Activated naive CD8-positive, alpha-beta T cell treated with anti-CD3 and anti-CD28 coated beads, Interleukin-2, amount 10 ng/mL, durations not matched to agents 7 days and 5 days (primary cell): ENCODE measurements at regions not wholly inside any gene's neighbourhood (a gene's known extent, or its start where the extent isn't known, plus 50 kb on each side); places are given as distances from the start of the nearest gene placed in this dataset.

Source experiments
- ATAC-seq: fragments of 150-1000 bp; cut with Tn5 transposase; one replicate; pipeline ENCODE4 v1.10.0; 2021; ENCODE audit warnings: low read depth, moderate library complexity
- POLR2A ChIA-PET: fragments of 350-600 bp; sonication (Branson Sonifier 250); formaldehyde crosslinking; loops from one replicate; lab custom pipeline; 2021; ENCODE audit warnings: antibody characterized with exemption; lab: Charles Lee
- DNase-seq: peaks from one replicate; pipeline ENCODE4 v3.0.0; 2021
- H3K27ac Mint-ChIP-seq: one replicate; pipeline ENCODE4 v1.8.0; 2022; ENCODE audit warnings: mild to moderate bottlenecking, mixed read lengths
- H3K27me3 Mint-ChIP-seq: one replicate; pipeline ENCODE4 v1.8.0; 2022; ENCODE audit warnings: mild to moderate bottlenecking, moderate library complexity, mixed read lengths
- H3K36me3 Mint-ChIP-seq: one replicate; pipeline ENCODE4 v1.8.0; 2021; ENCODE audit warnings: mild to moderate bottlenecking, mixed read lengths
- H3K4me1 Mint-ChIP-seq: one replicate; pipeline ENCODE4 v1.8.0; 2021; ENCODE audit warnings: mixed read lengths
- H3K4me3 Mint-ChIP-seq: one replicate; pipeline ENCODE4 v1.8.0; 2022; ENCODE audit warnings: mild to moderate bottlenecking, moderate library complexity, mixed read lengths
- H3K9me3 Mint-ChIP-seq: one replicate; pipeline ENCODE4 v1.8.0; 2021; ENCODE audit warnings: mixed read lengths

- Mint-ChIP-seq H3K36me3 (no peaks in the 10 kb centered on the region), H3K4me1 (peaks cover 4% of the 10 kb centered on the region), H3K27me3 (no peaks in the 10 kb centered on the region), H3K4me3 (no peak overlapping the region), H3K27ac (no peak overlapping the region), H3K9me3 (no peaks in the 10 kb centered on the region)
- POLR2A ChIA-PET: no interaction called here
- DNase-seq: no peak
- ATAC-seq: no peak
These were observed 169.7 kb downstream of the NXPE2 start for GRCh38 chr11:114848027-114848426.

- ATAC-seq (no peak), DNase-seq (no peak)
- no peak overlapping the region for H3K27ac Mint-ChIP-seq
- POLR2A ChIA-PET: no interaction called here
- H3K4me1 Mint-ChIP-seq: no peaks in the 10 kb centered on the region
- H3K27me3 Mint-ChIP-seq: no peaks in the 10 kb centered on the region
- no peak overlapping the region for H3K4me3 Mint-ChIP-seq
- H3K36me3 Mint-ChIP-seq: no peaks in the 10 kb centered on the region
- peaks cover 1% of the 10 kb centered on the region for H3K9me3 Mint-ChIP-seq
These were observed 179.0 kb downstream of the NXPE2 start for GRCh38 chr11:114857281-114857680.

- Mint-ChIP-seq H3K4me3 (no peak overlapping the region), H3K4me1 (no peaks in the 10 kb centered on the region), H3K27ac (no peak overlapping the region), H3K27me3 (no peaks in the 10 kb centered on the region), H3K36me3 (no peaks in the 10 kb centered on the region), H3K9me3 (no peaks in the 10 kb centered on the region)
- POLR2A ChIA-PET: no interaction called here
- ATAC-seq (no peak), DNase-seq (no peak)
These were observed 186.6 kb downstream of the NXPE2 start for GRCh38 chr11:114864896-114865295.

- Mint-ChIP-seq H3K9me3 (no peaks in the 10 kb centered on the region), H3K27ac (no peak overlapping the region), H3K27me3 (no peaks in the 10 kb centered on the region), H3K4me3 (no peak overlapping the region), H3K36me3 (no peaks in the 10 kb centered on the region), H3K4me1 (no peaks in the 10 kb centered on the region)
- ATAC-seq (no peak), DNase-seq (no peak)
- POLR2A ChIA-PET: no interaction called here
These were observed 197.9 kb downstream of the NXPE2 start for GRCh38 chr11:114876234-114876633.

GRCh38 chr11:114877976-114878375 lies 199.6 kb downstream of the NXPE2 start:
- POLR2A ChIA-PET: no interaction called here

GRCh38 chr11:114880442-114880841 lies 202.1 kb downstream of the NXPE2 start:
- Mint-ChIP-seq H3K36me3 (no peaks in the 10 kb centered on the region), H3K9me3 (no peaks in the 10 kb centered on the region), H3K27me3 (no peaks in the 10 kb centered on the region), H3K4me1 (no peaks in the 10 kb centered on the region), H3K27ac (no peak overlapping the region), H3K4me3 (no peak overlapping the region)
- POLR2A ChIA-PET: no interaction called here
- no peak for DNase-seq
- ATAC-seq: no peak

More at GRCh38 chr11:114877976-114878375, 199.6 kb downstream of the NXPE2 start:
- Mint-ChIP-seq H3K36me3 (no peaks in the 10 kb centered on the region), H3K27me3 (no peaks in the 10 kb centered on the region), H3K27ac (no peak overlapping the region), H3K9me3 (no peaks in the 10 kb centered on the region), H3K4me1 (no peaks in the 10 kb centered on the region), H3K4me3 (no peak overlapping the region)
- no peak for DNase-seq
- no peak for ATAC-seq

GRCh38 chr11:114883472-114883871 lies 205.1 kb downstream of the NXPE2 start:
- no peaks in the 10 kb centered on the region for H3K9me3 Mint-ChIP-seq
- H3K27ac Mint-ChIP-seq: no peak overlapping the region
- H3K36me3 Mint-ChIP-seq: no peaks in the 10 kb centered on the region
- no peaks in the 10 kb centered on the region for H3K27me3 Mint-ChIP-seq
- H3K4me3 Mint-ChIP-seq: no peak overlapping the region
- no peaks in the 10 kb centered on the region for H3K4me1 Mint-ChIP-seq
- POLR2A ChIA-PET: no interaction called here
- DNase-seq (no peak), ATAC-seq (no peak)

- Mint-ChIP-seq H3K27me3 (no peaks in the 10 kb centered on the region), H3K9me3 (no peaks in the 10 kb centered on the region), H3K36me3 (no peaks in the 10 kb centered on the region), H3K4me3 (no peak overlapping the region), H3K27ac (no peak overlapping the region), H3K4me1 (no peaks in the 10 kb centered on the region)
- POLR2A ChIA-PET: no interaction called here
- no peak for DNase-seq
- ATAC-seq: no peak
These were observed 208.4 kb downstream of the NXPE2 start for GRCh38 chr11:114886644-114887265.

GRCh38 chr11:114889594-114890011 lies 211.3 kb downstream of the NXPE2 start:
- POLR2A ChIA-PET: no interaction called here
- no peak for DNase-seq
- no peak for ATAC-seq
- no peaks in the 10 kb centered on the region for H3K36me3 Mint-ChIP-seq
- H3K27me3 Mint-ChIP-seq: no peaks in the 10 kb centered on the region
- H3K4me1 Mint-ChIP-seq: no peaks in the 10 kb centered on the region
- no peak overlapping the region for H3K27ac Mint-ChIP-seq
- no peaks in the 10 kb centered on the region for H3K9me3 Mint-ChIP-seq
- H3K4me3 Mint-ChIP-seq: no peak overlapping the region

- Mint-ChIP-seq H3K9me3 (no peaks in the 10 kb centered on the region), H3K27me3 (no peaks in the 10 kb centered on the region), H3K27ac (no peak overlapping the region), H3K4me3 (no peak overlapping the region), H3K4me1 (no peaks in the 10 kb centered on the region), H3K36me3 (no peaks in the 10 kb centered on the region)
- no peak for ATAC-seq
- POLR2A ChIA-PET: no interaction called here
- DNase-seq: no peak
These were observed 211.7 kb downstream of the NXPE2 start for GRCh38 chr11:114890038-114890437.

GRCh38 chr11:114891911-114892310 lies 213.6 kb downstream of the NXPE2 start:
- DNase-seq (no peak), ATAC-seq (no peak)
- Mint-ChIP-seq H3K27me3 (no peaks in the 10 kb centered on the region), H3K9me3 (no peaks in the 10 kb centered on the region), H3K4me1 (no peaks in the 10 kb centered on the region), H3K27ac (no peak overlapping the region), H3K4me3 (no peak overlapping the region), H3K36me3 (no peaks in the 10 kb centered on the region)
- POLR2A ChIA-PET: no interaction called here

GRCh38 chr11:114892381-114893197 lies 214.3 kb downstream of the NXPE2 start:
- Mint-ChIP-seq H3K9me3 (no peaks in the 10 kb centered on the region), H3K27ac (no peak overlapping the region), H3K36me3 (no peaks in the 10 kb centered on the region), H3K4me1 (no peaks in the 10 kb centered on the region), H3K4me3 (no peak overlapping the region), H3K27me3 (no peaks in the 10 kb centered on the region)
- POLR2A ChIA-PET: no interaction called here
- ATAC-seq (no peak), DNase-seq (no peak)

- Mint-ChIP-seq H3K9me3 (no peaks in the 10 kb centered on the region), H3K4me1 (no peaks in the 10 kb centered on the region), H3K36me3 (no peaks in the 10 kb centered on the region), H3K27me3 (no peaks in the 10 kb centered on the region), H3K4me3 (no peak overlapping the region), H3K27ac (no peak overlapping the region)
- DNase-seq: no peak
- ATAC-seq: no peak
- POLR2A ChIA-PET: no interaction called here
These were observed 215.0 kb downstream of the NXPE2 start for GRCh38 chr11:114893329-114893728.

GRCh38 chr11:114896594-114896993 lies 218.3 kb downstream of the NXPE2 start:
- peaks cover 6% of the 10 kb centered on the region for H3K9me3 Mint-ChIP-seq
- H3K4me1 Mint-ChIP-seq: no peaks in the 10 kb centered on the region
- H3K27me3 Mint-ChIP-seq: no peaks in the 10 kb centered on the region
- H3K36me3 Mint-ChIP-seq: no peaks in the 10 kb centered on the region
- DNase-seq: no peak
- POLR2A ChIA-PET: no interaction called here
- no peak overlapping the region for H3K27ac Mint-ChIP-seq
- no peak overlapping the region for H3K4me3 Mint-ChIP-seq
- no peak for ATAC-seq
